Stimulated activated CD4-positive, alpha-beta T cell treated with anti-CD3 and anti-CD28 coated beads, Interleukin-1b, Interleukin-23, amount 100 ng/mL, for 24 hours (primary cell): ENCODE measurements at regions not wholly inside any gene's neighbourhood (a gene's known extent, or its start where the extent isn't known, plus 50 kb on each side); places are given as distances from the start of the nearest gene placed in this dataset.

Source experiments
- DNase-seq, 4 experiments: peaks; one replicate each; pipeline ENCODE4 v3.0.0-alpha.2; 2020; ENCODE audit warnings: low read depth in 4 of 4, low spot score in 1 of 4

GRCh38 chr1:70874818-70875217 lies 172.8 kb downstream of the PTGER3 start:
- no peak for DNase-seq

GRCh38 chr1:70877343-70877742 lies 170.3 kb downstream of the PTGER3 start:
- no peak for DNase-seq

- no peak for DNase-seq
Observed at GRCh38 chr1:70887936-70888335, 159.7 kb downstream of the PTGER3 start.

GRCh38 chr1:70888722-70889121 lies 158.9 kb downstream of the PTGER3 start:
- no peak for DNase-seq

- DNase-seq, result no peak
Observed at GRCh38 chr1:70890408-70890807, 157.2 kb downstream of the PTGER3 start.

GRCh38 chr1:70891051-70891843 lies 156.4 kb downstream of the PTGER3 start:
- no peak for DNase-seq

- no peak for DNase-seq
Observed at GRCh38 chr1:70892140-70892539, 155.5 kb downstream of the PTGER3 start.

GRCh38 chr1:70892930-70893329 lies 154.7 kb downstream of the PTGER3 start:
- no peak for DNase-seq

GRCh38 chr1:70893381-70893780 lies 154.2 kb downstream of the PTGER3 start:
- no peak for DNase-seq

GRCh38 chr1:70895531-70895930 lies 152.1 kb downstream of the PTGER3 start:
- DNase-seq, result no peak

GRCh38 chr1:70896224-70896623 lies 151.4 kb downstream of the PTGER3 start:
- no peak for DNase-seq

GRCh38 chr1:70897273-70897672 lies 150.3 kb downstream of the PTGER3 start:
- DNase-seq, result no peak

- no peak for DNase-seq
Observed at GRCh38 chr1:70899735-70900134, 147.9 kb downstream of the PTGER3 start.

GRCh38 chr1:70902211-70902610 lies 145.4 kb downstream of the PTGER3 start:
- no peak for DNase-seq

- no peak for DNase-seq
Observed at GRCh38 chr1:70906800-70907199, 140.8 kb downstream of the PTGER3 start.

- no peak for DNase-seq
Observed at GRCh38 chr1:70907563-70908310, 139.9 kb downstream of the PTGER3 start.

- no peak for DNase-seq
Observed at GRCh38 chr1:70909262-70909822, 138.3 kb downstream of the PTGER3 start.

- no peak for DNase-seq
Observed at GRCh38 chr1:70910013-70910412, 137.6 kb downstream of the PTGER3 start.

GRCh38 chr1:70911861-70912260 lies 135.8 kb downstream of the PTGER3 start:
- DNase-seq, result no peak

GRCh38 chr1:70914224-70914623 lies 133.4 kb downstream of the PTGER3 start:
- no peak for DNase-seq

GRCh38 chr1:70915258-70916033 lies 132.2 kb downstream of the PTGER3 start:
- no peak for DNase-seq
